Smooth muscle cell (in vitro differentiated cells): ENCODE measurements at regions not wholly inside any gene's neighbourhood (a gene's known extent, or its start where the extent isn't known, plus 50 kb on each side); places are given as distances from the start of the nearest gene placed in this dataset.

ENCODE experiments used
- DNase-seq: peaks from one replicate; lab custom pipeline; 2025; ENCODE audit not compliant: unreplicated experiment; lab: John Stamatoyannopoulos, UW
- H2AFZ ChIP-seq: fragments of 200-600 bp; sonication (generic); 2 replicates; pipeline ENCODE4 v1.6.0; 2016; ENCODE audit warnings: antibody characterized with exemption, low read depth, mild to moderate bottlenecking
- H3F3A ChIP-seq: fragments of 200-600 bp; sonication (generic); 2 replicates; pipeline ENCODE4 v1.6.0; 2017; ENCODE audit warnings: antibody characterized with exemption, low read depth
- H3K27ac ChIP-seq: fragments of 200-600 bp; sonication (generic); 2 replicates; pipeline ENCODE4 v1.5.1; 2016; ENCODE audit warnings: low read depth, mild to moderate bottlenecking
- H3K27me3 ChIP-seq: fragments of 200-600 bp; sonication (generic); 2 replicates; pipeline ENCODE4 v1.6.1; 2016; ENCODE audit warnings: low read depth, mild to moderate bottlenecking
- H3K36me3 ChIP-seq: fragments of 200-600 bp; sonication (generic); 2 replicates; pipeline ENCODE4 v1.5.1; 2016; ENCODE audit warnings: low read depth
- H3K4me1 ChIP-seq: fragments of 200-600 bp; sonication (generic); 2 replicates; pipeline ENCODE4 v1.5.1; 2016; ENCODE audit warnings: low read depth
- H3K4me2 ChIP-seq: fragments of 200-600 bp; sonication (generic); 2 replicates; pipeline ENCODE4 v1.6.0; 2016; ENCODE audit warnings: mild to moderate bottlenecking
- H3K4me3 ChIP-seq: fragments of 200-600 bp; sonication (generic); 2 replicates; pipeline ENCODE4 v1.5.1; 2016; ENCODE audit warnings: mild to moderate bottlenecking
- H3K79me2 ChIP-seq: fragments of 200-600 bp; sonication (generic); 2 replicates; pipeline ENCODE4 v1.6.0; 2016; ENCODE audit warnings: low read depth, mild to moderate bottlenecking
- H3K9ac ChIP-seq: fragments of 200-600 bp; sonication (generic); 2 replicates; pipeline ENCODE4 v1.6.0; 2016; ENCODE audit warnings: low read depth
- H3K9me3 ChIP-seq: fragments of 200-600 bp; sonication (generic); replicated peaks from 2 replicates; pipeline ENCODE4 v1.5.1; 2016; ENCODE audit warnings: low read depth
- H4K20me1 ChIP-seq: fragments of 200-600 bp; sonication (generic); 2 replicates; pipeline ENCODE4 v1.6.0; 2016; ENCODE audit warnings: low read depth
- CTCF ChIP-seq: fragments of 200-600 bp; sonication (generic); IDR thresholded peaks from 2 replicates; pipeline ENCODE4 v1.5.1; 2017; ENCODE audit warnings: borderline replicate concordance, mild to moderate bottlenecking, antibody characterized with exemption; ENCODE audit not compliant: insufficient read depth, poor library complexity, severe bottlenecking
- WGBS: methylation state at CpG from one replicate; pipeline ENCODE4 v1.1.7; 2016; ENCODE audit warnings: low lambda C conversion rate; 5-methylcytosine and 5-hydroxymethylcytosine counted together

- no peak overlapping the region for H3K9ac ChIP-seq
- no peak overlapping the region for H2AFZ ChIP-seq
- no peak for TF ChIP-seq CTCF
- no peak overlapping the region for H3K4me3 ChIP-seq
- no peaks in the 10 kb centered on the region for H3F3A ChIP-seq
- 65% methylated on average over 3 of the region's 3 CpGs for WGBS
- H3K4me1 ChIP-seq, result no peaks in the 10 kb centered on the region
- H3K27me3 ChIP-seq, result no peaks in the 10 kb centered on the region
- H4K20me1 ChIP-seq, result no peaks in the 10 kb centered on the region
- no peak for DNase-seq
- H3K36me3 ChIP-seq, result no peaks in the 10 kb centered on the region
- H3K27ac ChIP-seq, result no peak overlapping the region
- no peak overlapping the region for H3K4me2 ChIP-seq
- H3K9me3 ChIP-seq, result no peaks in the 10 kb centered on the region
- H3K79me2 ChIP-seq, result no peaks in the 10 kb centered on the region
Measured at GRCh38 chr2:94958245-94958644, 67.3 kb upstream of the MAL start.

- Histone ChIP-seq H3K9me3 (no peaks in the 10 kb centered on the region), H3K79me2 (no peaks in the 10 kb centered on the region), H3K4me3 (no peak overlapping the region), H3K9ac (no peak overlapping the region), H3F3A (no peaks in the 10 kb centered on the region), H3K27ac (no peak overlapping the region), H4K20me1 (no peaks in the 10 kb centered on the region), H3K4me1 (no peaks in the 10 kb centered on the region), H3K4me2 (no peak overlapping the region), H3K27me3 (no peaks in the 10 kb centered on the region), H3K36me3 (no peaks in the 10 kb centered on the region), H2AFZ (no peak overlapping the region)
- no peak for TF ChIP-seq CTCF
- DNase-seq, result no peak
- 85% methylated on average over 2 of the region's 2 CpGs for WGBS
Measured at GRCh38 chr2:94960266-94960665, 65.2 kb upstream of the MAL start.

- Histone ChIP-seq H3K4me1 (no peaks in the 10 kb centered on the region), H3K36me3 (no peaks in the 10 kb centered on the region), H3K4me2 (no peak overlapping the region), H3K27me3 (no peaks in the 10 kb centered on the region), H2AFZ (no peak overlapping the region), H3K27ac (no peak overlapping the region), H4K20me1 (no peaks in the 10 kb centered on the region), H3K9me3 (no peaks in the 10 kb centered on the region), H3K4me3 (no peak overlapping the region), H3K79me2 (no peaks in the 10 kb centered on the region), H3F3A (no peaks in the 10 kb centered on the region), H3K9ac (no peak overlapping the region)
- 59% methylated on average over 4 of the region's 4 CpGs for WGBS
- no peak for TF ChIP-seq CTCF
- DNase-seq, result no peak
Measured at GRCh38 chr2:94960751-94961150, 64.8 kb upstream of the MAL start.

DNA sequence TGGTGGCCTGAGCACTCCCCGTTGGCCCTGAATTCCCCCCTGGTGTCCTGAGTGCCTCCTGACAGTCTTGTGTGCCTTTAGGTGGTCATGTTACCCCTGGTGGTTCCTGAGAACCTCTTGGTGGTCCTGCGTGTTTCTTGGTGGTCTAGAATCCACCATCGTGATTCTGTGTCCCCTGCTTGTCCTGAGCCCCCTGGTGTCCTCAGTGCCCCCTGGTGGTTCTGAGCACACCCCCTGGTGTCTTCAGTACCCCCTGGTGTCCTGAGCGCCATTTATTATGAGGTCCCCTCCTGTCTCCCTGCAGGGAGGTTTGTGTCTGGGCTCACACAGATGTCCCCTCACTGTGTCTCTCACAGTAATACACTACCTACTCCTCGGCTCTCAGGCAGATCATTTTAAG, 61.3 kb upstream of the MAL start:
- Histone ChIP-seq H3K9me3 (peaks cover 11% of the 10 kb centered on the region), H3K79me2 (no peaks in the 10 kb centered on the region), H3F3A (no peaks in the 10 kb centered on the region), H3K4me1 (no peaks in the 10 kb centered on the region), H3K27me3 (no peaks in the 10 kb centered on the region), H3K27ac (no peak overlapping the region), H4K20me1 (no peaks in the 10 kb centered on the region), H3K4me2 (no peak overlapping the region), H3K9ac (no peak overlapping the region), H2AFZ (no peak overlapping the region), H3K36me3 (no peaks in the 10 kb centered on the region), H3K4me3 (no peak overlapping the region)
- DNase-seq, result no peak
- no peak for TF ChIP-seq CTCF
- 56% methylated on average over 5 of the region's 5 CpGs for WGBS
